Upper lobe of left lung (tissue), 6 donors: ENCODE measurements at regions not wholly inside any gene's neighbourhood (a gene's known extent, or its start where the extent isn't known, plus 50 kb on each side); places are given as distances from the start of the nearest gene placed in this dataset.

Experiments
- ATAC-seq, 2 donors: fragments of 200-7000 bp; cut with Tn5 transposase; one replicate each; pipeline ENCODE4 v1.9.1; 2022; ENCODE audit warnings: mild to moderate bottlenecking in 2 of 2, moderate library complexity in 2 of 2; ENCODE audit not compliant: low FRiP score in 2 of 2
- DNase-seq, 2 donors: peaks; one replicate each; pipeline ENCODE4 v3.0.0-alpha.2; 2019 to 2020
- H3K27ac ChIP-seq, 4 donors: fragments of 200-600 bp; sonication (generic); one replicate each; pipeline ENCODE4 v1.5.1; 2016 to 2019
- H3K27me3 ChIP-seq, 4 donors: fragments of 200-600 bp; sonication (generic); one replicate each; pipeline ENCODE4 v1.5.1; 2017 to 2019
- H3K36me3 ChIP-seq, 4 donors: fragments of 200-600 bp; sonication (generic); one replicate each; pipeline ENCODE4 v1.5.1; 2016 to 2019
- H3K4me1 ChIP-seq, 4 donors: fragments of 200-600 bp; sonication (generic); one replicate each; pipeline ENCODE4 v1.5.1; 2018 to 2019
- H3K4me3 ChIP-seq, 4 donors: fragments of 200-600 bp; sonication (generic); one replicate each; pipeline ENCODE4 v1.5.1; 2017 to 2019; ENCODE audit warnings: mild to moderate bottlenecking in 2 of 4, moderate library complexity in 1 of 4
- H3K9me3 ChIP-seq, 4 donors: fragments of 200-600 bp; sonication (generic); one replicate each; pipeline ENCODE4 v1.5.1; 2018 to 2019
- EP300 ChIP-seq, 4 donors: sonication (generic); formaldehyde crosslinking; IDR thresholded peaks; one replicate each; pipeline ENCODE4 v1.5.1; 2017; ENCODE audit warnings: antibody characterized with exemption in 4 of 4, control low read depth in 2 of 4
- POLR2A ChIP-seq, 4 donors: fragments of 450-650 bp; IDR thresholded peaks; one replicate each; pipeline ENCODE4 v1.5.1; 2016 to 2017; ENCODE audit warnings: antibody characterized with exemption in 4 of 4, mild to moderate bottlenecking in 2 of 4
- POLR2AphosphoS5 ChIP-seq, 2 donors: sonication (generic); formaldehyde crosslinking; IDR thresholded peaks; one replicate each; pipeline ENCODE4 v1.5.1; 2017; ENCODE audit warnings: antibody characterized with exemption in 2 of 2
- WGBS, 2 donors: methylation state at CpG; one replicate each; pipeline ENCODE4 v1.1.5; 2017 to 2018; 5-methylcytosine and 5-hydroxymethylcytosine counted together
- TF ChIP-seq, protein P1 (sequence below), 6 experiments: fragments of 450-650 bp in 4 of 6; fragments of 200-600 bp in 2 of 6; sonication (generic) in 2 of 6; IDR thresholded peaks; one replicate each; pipeline ENCODE4 v1.5.1; 2016 to 2019; ENCODE audit warnings: antibody characterized with exemption in 6 of 6
- donor health status: DM: no; HTN: no; CAD: no; lungs with moderate emphysema.
- donor health status: DM: no; HTN: yes; CAD: no; lungs with severe emphysema.

- Histone ChIP-seq H3K4me1 (no peaks in the 10 kb centered on the region), H3K27ac (no peak overlapping the region), H3K4me3 (no peak overlapping the region), H3K36me3 (no peaks in the 10 kb centered on the region), H3K27me3 (no peaks in the 10 kb centered on the region), H3K9me3 (no peaks in the 10 kb centered on the region)
- DNase-seq (no peak), ATAC-seq (no peak)
- TF ChIP-seq EP300 (IDR thresholded peaks at IDR 0.05) = no peak
- TF ChIP-seq POLR2AphosphoS5 (IDR thresholded peaks at IDR 0.05) = no peak
- no peak for TF ChIP-seq POLR2A (IDR thresholded peaks at IDR 0.05)
- TF ChIP-seq, protein P1, sequence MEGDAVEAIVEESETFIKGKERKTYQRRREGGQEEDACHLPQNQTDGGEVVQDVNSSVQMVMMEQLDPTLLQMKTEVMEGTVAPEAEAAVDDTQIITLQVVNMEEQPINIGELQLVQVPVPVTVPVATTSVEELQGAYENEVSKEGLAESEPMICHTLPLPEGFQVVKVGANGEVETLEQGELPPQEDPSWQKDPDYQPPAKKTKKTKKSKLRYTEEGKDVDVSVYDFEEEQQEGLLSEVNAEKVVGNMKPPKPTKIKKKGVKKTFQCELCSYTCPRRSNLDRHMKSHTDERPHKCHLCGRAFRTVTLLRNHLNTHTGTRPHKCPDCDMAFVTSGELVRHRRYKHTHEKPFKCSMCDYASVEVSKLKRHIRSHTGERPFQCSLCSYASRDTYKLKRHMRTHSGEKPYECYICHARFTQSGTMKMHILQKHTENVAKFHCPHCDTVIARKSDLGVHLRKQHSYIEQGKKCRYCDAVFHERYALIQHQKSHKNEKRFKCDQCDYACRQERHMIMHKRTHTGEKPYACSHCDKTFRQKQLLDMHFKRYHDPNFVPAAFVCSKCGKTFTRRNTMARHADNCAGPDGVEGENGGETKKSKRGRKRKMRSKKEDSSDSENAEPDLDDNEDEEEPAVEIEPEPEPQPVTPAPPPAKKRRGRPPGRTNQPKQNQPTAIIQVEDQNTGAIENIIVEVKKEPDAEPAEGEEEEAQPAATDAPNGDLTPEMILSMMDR (IDR thresholded peaks at IDR 0.05) = no peak
- WGBS, 2 donors = 84 to 89% methylated on average over 1 of the region's 1 CpG
These were observed 1775.7 kb upstream of the C9orf72 start for GRCh38 chr9:29348999-29349398.

GRCh38 chr9:29389421-29389820, 1816.1 kb upstream of the C9orf72 start:
- no peak overlapping the region for H3K4me3 ChIP-seq
- no peak overlapping the region for H3K27ac ChIP-seq
- no peak for DNase-seq
- TF ChIP-seq, protein P1 (IDR thresholded peaks at IDR 0.05) = no peak
- TF ChIP-seq EP300 (IDR thresholded peaks at IDR 0.05) = no peak
- TF ChIP-seq POLR2A (IDR thresholded peaks at IDR 0.05) = no peak
- TF ChIP-seq POLR2AphosphoS5 (IDR thresholded peaks at IDR 0.05) = no peak
- 65 to 81% methylated on average over 1 of the region's 1 CpG for WGBS, 2 donors
- no peak for ATAC-seq
- H3K9me3 ChIP-seq = peaks cover 0 to 3% (median 0%) of the 10 kb centered on the region in 4 donors
- H3K36me3 ChIP-seq = no peaks in the 10 kb centered on the region
- H3K4me1 ChIP-seq = no peaks in the 10 kb centered on the region
- no peaks in the 10 kb centered on the region for H3K27me3 ChIP-seq

GRCh38 chr9:29390859-29391258, 1817.6 kb upstream of the C9orf72 start:
- TF ChIP-seq POLR2AphosphoS5 (IDR thresholded peaks at IDR 0.05) (no peak), POLR2A (IDR thresholded peaks at IDR 0.05) (no peak), EP300 (IDR thresholded peaks at IDR 0.05) (no peak)
- TF ChIP-seq, protein P1 (IDR thresholded peaks at IDR 0.05) = no peak
- no peaks in the 10 kb centered on the region for H3K9me3 ChIP-seq
- no peak for DNase-seq
- no peaks in the 10 kb centered on the region for H3K27me3 ChIP-seq
- H3K4me3 ChIP-seq = no peak overlapping the region
- ATAC-seq = no peak
- 85 to 92% methylated on average over 1 of the region's 1 CpG for WGBS, 2 donors
- H3K4me1 ChIP-seq = no peaks in the 10 kb centered on the region
- H3K27ac ChIP-seq = no peak overlapping the region
- H3K36me3 ChIP-seq = no peaks in the 10 kb centered on the region

DNA sequence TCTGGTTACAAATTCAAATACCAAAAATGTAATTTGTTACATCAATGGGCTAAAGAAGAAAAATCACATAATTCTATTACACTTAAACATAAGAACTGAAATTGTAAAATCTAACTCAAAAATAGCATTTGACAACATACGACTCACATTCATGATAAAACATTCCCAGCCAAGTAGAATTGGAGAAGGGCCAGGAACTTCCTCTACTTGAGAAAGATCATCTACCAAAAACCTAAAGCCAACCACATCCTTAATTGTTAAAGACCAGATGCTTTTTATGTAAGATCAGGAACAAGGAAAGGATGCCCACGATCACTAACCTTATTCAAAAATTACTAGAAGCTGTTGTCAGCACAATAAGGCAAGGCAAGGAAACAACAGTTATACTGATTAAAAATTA, 1819.8 kb upstream of the C9orf72 start:
- no peaks in the 10 kb centered on the region for H3K27me3 ChIP-seq
- WGBS, 2 donors = 41 to 72% methylated on average over 2 of the region's 2 CpGs

DNA sequence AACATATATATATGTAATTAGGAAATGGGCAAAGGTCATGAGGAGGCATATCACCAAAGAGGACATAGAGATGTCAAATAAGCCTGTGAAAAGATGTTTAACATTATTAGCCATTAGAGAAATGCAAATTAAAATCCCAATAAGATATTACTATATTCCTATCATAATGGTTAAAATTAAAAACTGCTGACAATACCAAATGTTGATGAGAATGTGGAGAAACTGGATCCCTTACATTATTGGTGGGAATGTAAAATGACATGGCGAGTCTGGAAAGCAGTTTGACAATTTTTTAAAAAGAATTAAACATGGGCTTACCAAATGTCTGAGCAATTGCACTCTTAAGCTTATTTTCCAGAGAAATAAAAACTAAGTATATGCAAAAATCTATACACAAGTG, 1821.6 kb upstream of the C9orf72 start:
- DNase-seq (no peak), ATAC-seq (no peak)

More for the DNA sequence above, 1819.8 kb upstream of the C9orf72 start:
- no peaks in the 10 kb centered on the region for H3K4me1 ChIP-seq
- no peak overlapping the region for H3K27ac ChIP-seq
- no peaks in the 10 kb centered on the region for H3K9me3 ChIP-seq
- no peaks in the 10 kb centered on the region for H3K36me3 ChIP-seq
- no peak overlapping the region for H3K4me3 ChIP-seq
- DNase-seq (no peak), ATAC-seq (no peak)
- TF ChIP-seq, protein P1 (IDR thresholded peaks at IDR 0.05) = no peak
- no peak for TF ChIP-seq POLR2A (IDR thresholded peaks at IDR 0.05)
- no peak for TF ChIP-seq EP300 (IDR thresholded peaks at IDR 0.05)
- no peak for TF ChIP-seq POLR2AphosphoS5 (IDR thresholded peaks at IDR 0.05)

More for the DNA sequence above, 1821.6 kb upstream of the C9orf72 start:
- H3K4me3 ChIP-seq = no peak overlapping the region
- H3K27ac ChIP-seq = no peak overlapping the region
- no peaks in the 10 kb centered on the region for H3K36me3 ChIP-seq
- H3K27me3 ChIP-seq = no peaks in the 10 kb centered on the region
- no peak for TF ChIP-seq POLR2A (IDR thresholded peaks at IDR 0.05)
- TF ChIP-seq EP300 (IDR thresholded peaks at IDR 0.05) = no peak
- TF ChIP-seq, protein P1 (IDR thresholded peaks at IDR 0.05) = no peak
- TF ChIP-seq POLR2AphosphoS5 (IDR thresholded peaks at IDR 0.05) = no peak
- no peaks in the 10 kb centered on the region for H3K9me3 ChIP-seq
- H3K4me1 ChIP-seq = no peaks in the 10 kb centered on the region
- 75 to 87% methylated on average over 1 of the region's 1 CpG for WGBS, 2 donors
